Breast epithelium (tissue), 3 donors: ENCODE measurements at regions not wholly inside any gene's neighbourhood (a gene's known extent, or its start where the extent isn't known, plus 50 kb on each side); places are given as distances from the start of the nearest gene placed in this dataset.

Source experiments
- POLR2A ChIP-seq: fragments of 450-650 bp; IDR thresholded peaks from one replicate; pipeline ENCODE4 v1.6.1; 2016; ENCODE audit warnings: antibody characterized with exemption, mild to moderate bottlenecking, moderate library complexity
- POLR2AphosphoS5 ChIP-seq, 3 donors: sonication (generic); formaldehyde crosslinking; IDR thresholded peaks; one replicate each; pipeline ENCODE4 v1.6.1; 2017; ENCODE audit warnings: antibody characterized with exemption in 3 of 3

DNA sequence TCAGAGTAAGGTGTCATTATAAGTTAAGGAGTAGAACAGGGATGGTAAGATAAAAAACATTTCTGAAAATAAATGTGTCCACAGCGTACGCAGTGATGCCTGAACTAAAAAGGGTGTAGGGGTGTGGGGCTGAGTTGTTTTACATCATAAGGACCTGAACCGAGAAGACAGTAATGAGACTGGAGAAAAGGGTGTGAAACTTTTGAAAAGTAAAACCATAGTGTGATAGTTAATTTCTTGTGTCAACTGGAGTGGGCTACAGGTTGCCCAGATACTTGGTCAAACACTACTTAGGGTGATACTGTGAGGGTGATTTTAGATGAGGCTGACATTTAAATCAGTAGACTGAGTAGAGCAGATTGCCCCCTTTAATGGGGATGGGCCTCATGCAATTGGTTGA is 169.0 kb upstream of the PRPS1L1 start:
- TF ChIP-seq POLR2A, result no peak
- no peak for TF ChIP-seq POLR2AphosphoS5 (IDR thresholded peaks at IDR 0.05)
